K562 (cell line): ENCODE measurements at regions not wholly inside any gene's neighbourhood (a gene's known extent, or its start where the extent isn't known, plus 50 kb on each side); places are given as distances from the start of the nearest gene placed in this dataset.
A peak's percentile ranks its signal among the peaks of the same experiment; 100 is the strongest.

Experiments
- BCL6 ChIP-seq: fragments of 250-450 bp; sonication (Bioruptor Pico); IDR thresholded peaks from 2 replicates; pipeline ENCODE4 v1.4.0; 2020
- BCLAF1 ChIP-seq, 2 experiments: fragments of 450-650 bp in 1 of 2; IDR thresholded peaks; 2 replicates each; pipeline ENCODE4 v1.6.1; 2011 to 2017; ENCODE audit warnings: low read depth in 2 of 2, antibody characterized with exemption in 1 of 2, borderline replicate concordance in 1 of 2, low read length in 1 of 2, mild to moderate bottlenecking in 1 of 2, mixed read lengths in 1 of 2; ENCODE audit not compliant: control insufficient read depth in 1 of 2
- CBX1 ChIP-seq: sonication (generic); IDR thresholded peaks from 2 replicates; pipeline ENCODE4 v1.6.1; 2016; ENCODE audit warnings: antibody characterized with exemption, low read depth, mild to moderate bottlenecking
- GTF2A2 ChIP-seq: IDR thresholded peaks from 2 replicates; pipeline ENCODE4 v1.6.1; 2016; ENCODE audit warnings: mild to moderate bottlenecking, missing genetic modification characterization, missing compliant biosample characterization
- GTF2B ChIP-seq: IDR thresholded peaks from 2 replicates; pipeline ENCODE4 v1.6.1; 2011; ENCODE audit not compliant: insufficient read length; ENCODE audit errors: extremely low read depth
- HBP1 ChIP-seq: fragments of 450-650 bp; formaldehyde crosslinking; IDR thresholded peaks from 2 replicates; pipeline ENCODE4 v1.4.0; 2022; ENCODE audit warnings: missing genetic modification characterization
- MAZ ChIP-seq, 2 experiments: fragments of 450-650 bp in 1 of 2; sonication (generic) in 1 of 2; formaldehyde crosslinking; IDR thresholded peaks in 1 of 2; conservative IDR thresholded peaks in 1 of 2; 2 replicates each; pipeline versions ENCODE4 v1.4.0 to v1.5.0; 2020; ENCODE audit warnings: mild to moderate bottlenecking in 1 of 2, missing genetic modification reagents in 1 of 2
- POLR2A ChIP-seq: fragments of 450-650 bp; conservative IDR thresholded peaks from 2 replicates; pipeline ENCODE4 v1.6.1; 2016
- POLR2AphosphoS5 ChIP-seq: IDR thresholded peaks from 2 replicates; pipeline ENCODE4 v1.6.1; 2011; ENCODE audit warnings: mild to moderate bottlenecking, low read depth, low read length, moderate library complexity; ENCODE audit not compliant: control insufficient read depth, insufficient read depth
- POLR3A ChIP-seq: IDR thresholded peaks from 2 replicates; pipeline ENCODE4 v1.6.1; 2011; ENCODE audit warnings: borderline replicate concordance, mild to moderate bottlenecking, moderate library complexity; ENCODE audit not compliant: insufficient read length, insufficient read depth; ENCODE audit errors: extremely low read depth
- RHOXF2B ChIP-seq: fragments of 250-450 bp; sonication (Bioruptor Pico); conservative IDR thresholded peaks from 2 replicates; pipeline ENCODE4 v1.5.1; 2021
- SIX5 ChIP-seq, 2 experiments: IDR thresholded peaks; 2 replicates each; pipeline ENCODE4 v1.6.1; 2011; ENCODE audit warnings: low read length in 2 of 2, borderline replicate concordance in 1 of 2, low read depth in 1 of 2, mild to moderate bottlenecking in 1 of 2, moderate library complexity in 1 of 2; ENCODE audit not compliant: insufficient read depth in 1 of 2
- SRF ChIP-seq, 2 experiments: fragments of 250-450, 450-650 bp in 1 of 2; sonication (Bioruptor Pico) in 1 of 2; sonication (generic) in 1 of 2; formaldehyde crosslinking; IDR thresholded peaks; 2 replicates each; pipeline versions ENCODE4 v1.5.0 to v1.5.1; 2020 to 2022; ENCODE audit warnings: mild to moderate bottlenecking in 1 of 2, missing genetic modification reagents in 1 of 2
- SUPT5H ChIP-seq: fragments of 450-650 bp; IDR thresholded peaks from 2 replicates; pipeline ENCODE4 v1.6.1; 2016
- TBP ChIP-seq: optimal IDR thresholded peaks from 2 replicates; pipeline ENCODE3; 2011; ENCODE audit warnings: low read depth, low read length, improper control_type of control experiment
- ZBED1 ChIP-seq: IDR thresholded peaks from 2 replicates; pipeline ENCODE4 v1.6.1; 2014
- ZBTB26 ChIP-seq: fragments of 450-650 bp; formaldehyde crosslinking; IDR thresholded peaks from 2 replicates; pipeline ENCODE4 v1.4.0; 2022; ENCODE audit warnings: missing genetic modification characterization
- ZC3H8 ChIP-seq: fragments of 450-650 bp; IDR thresholded peaks from 2 replicates; pipeline ENCODE4 v1.6.1; 2017
- ZNF232 ChIP-seq: sonication (generic); formaldehyde crosslinking; IDR thresholded peaks from 2 replicates; pipeline ENCODE4 v1.8.0; 2022; ENCODE audit warnings: mild to moderate bottlenecking, missing genetic modification reagents
- ZNF3 ChIP-seq: fragments of 250-450 bp; sonication (Bioruptor Pico); IDR thresholded peaks from 2 replicates; pipeline ENCODE4 v1.5.0; 2021; ENCODE audit warnings: mild to moderate bottlenecking, moderate library complexity
- ZNF408 ChIP-seq: fragments of 250-450 bp; sonication (Bioruptor Pico); IDR thresholded peaks from 2 replicates; pipeline ENCODE4 v1.4.0; 2020; ENCODE audit warnings: low read depth, mild to moderate bottlenecking, moderate library complexity

GRCh38 chr12:68506619-68507018, 104.1 kb upstream of the RAP1B start (continued):
- peak in 1 of 2 experiments; percentile 91; a peak in 2 of 4 replicates for TF ChIP-seq BCLAF1 (IDR thresholded peaks at IDR 0.05; ENCODE audit: borderline replicate concordance in 1 of 2, control insufficient read depth in 1 of 2, low read depth in 2 of 2, low read length in 1 of 2)
- peak; percentile 64 for TF ChIP-seq SUPT5H
- TF ChIP-seq GTF2B, result peak; percentile 71
- TF ChIP-seq GTF2A2 (tag), result 0 out of 2 replicates have a peak, but pooled peaks have one; percentile 44
- TF ChIP-seq ZNF232 (CRISPR knock-in tag), result no peak
- no peak for TF ChIP-seq ZNF3 (CRISPR knock-in tag)
- TF ChIP-seq SRF (CRISPR knock-in tag; IDR thresholded peaks at IDR 0.05), result peak in 1 of 2 experiments; percentile 19; a peak in 1 of 4 replicates
- no peak for TF ChIP-seq BCL6 (CRISPR knock-in tag)
- 0 out of 2 replicates have a peak, but pooled peaks have one; percentile 49 for TF ChIP-seq ZBED1
- no peak for TF ChIP-seq MAZ (CRISPR knock-in tag; conservative IDR thresholded peaks at IDR 0.05 in 1 of 2, IDR thresholded peaks at IDR 0.05 in 1 of 2)
- TF ChIP-seq ZNF408, result no peak
- TF ChIP-seq POLR3A, result no peak
- TF ChIP-seq ZC3H8, result peak; percentile 84; the same call in 1 of the 2 replicates
- TF ChIP-seq TBP, result peak; percentile 91
- 0 out of 2 replicates have a peak, but pooled peaks have one; percentile 70 for TF ChIP-seq CBX1
- no peak for TF ChIP-seq RHOXF2B
- peak; percentile 92; the same call in 1 of the 2 replicates for TF ChIP-seq HBP1
- TF ChIP-seq POLR2AphosphoS5, result peak; percentile 91
- TF ChIP-seq POLR2A, result peak; percentile 90
- TF ChIP-seq ZBTB26 (CRISPR knock-in tag), result no peak
- TF ChIP-seq SIX5 (IDR thresholded peaks at IDR 0.05; ENCODE audit: borderline replicate concordance in 1 of 2, insufficient read depth in 1 of 2, low read depth in 1 of 2, low read length in 2 of 2), result no peak
